ENCODE measurements at regions not wholly inside any gene's neighbourhood (a gene's known extent, or its start where the extent isn't known, plus 50 kb on each side); places are given as distances from the start of the nearest gene placed in this dataset.
"Not testable (repeated sequence)": the region's sequence is repeated elsewhere in the genome, so short reads cannot be mapped to it uniquely, and the experiment has no call there.

DNA sequence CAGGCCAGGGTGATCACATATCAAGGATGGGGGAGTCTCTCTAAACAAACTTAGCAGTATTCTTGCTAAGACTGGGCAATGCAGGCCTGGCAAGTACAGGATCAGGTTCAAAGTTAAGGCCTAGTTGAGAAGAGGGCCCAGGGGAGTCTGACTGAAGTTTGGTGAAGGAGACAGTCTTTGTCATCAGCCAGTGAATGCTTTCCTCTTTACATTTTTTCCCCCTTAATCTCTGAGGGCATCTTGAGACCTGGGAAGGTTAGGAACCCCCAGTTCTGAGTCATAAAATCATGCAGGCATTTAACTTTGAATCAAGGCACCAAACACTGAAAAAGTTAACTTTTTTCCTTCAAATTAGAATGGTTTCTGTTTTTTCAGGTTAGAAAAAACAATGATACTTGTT, 311.5 kb downstream of the REEP3 start:
- TF ChIP-seq, protein P1, sequence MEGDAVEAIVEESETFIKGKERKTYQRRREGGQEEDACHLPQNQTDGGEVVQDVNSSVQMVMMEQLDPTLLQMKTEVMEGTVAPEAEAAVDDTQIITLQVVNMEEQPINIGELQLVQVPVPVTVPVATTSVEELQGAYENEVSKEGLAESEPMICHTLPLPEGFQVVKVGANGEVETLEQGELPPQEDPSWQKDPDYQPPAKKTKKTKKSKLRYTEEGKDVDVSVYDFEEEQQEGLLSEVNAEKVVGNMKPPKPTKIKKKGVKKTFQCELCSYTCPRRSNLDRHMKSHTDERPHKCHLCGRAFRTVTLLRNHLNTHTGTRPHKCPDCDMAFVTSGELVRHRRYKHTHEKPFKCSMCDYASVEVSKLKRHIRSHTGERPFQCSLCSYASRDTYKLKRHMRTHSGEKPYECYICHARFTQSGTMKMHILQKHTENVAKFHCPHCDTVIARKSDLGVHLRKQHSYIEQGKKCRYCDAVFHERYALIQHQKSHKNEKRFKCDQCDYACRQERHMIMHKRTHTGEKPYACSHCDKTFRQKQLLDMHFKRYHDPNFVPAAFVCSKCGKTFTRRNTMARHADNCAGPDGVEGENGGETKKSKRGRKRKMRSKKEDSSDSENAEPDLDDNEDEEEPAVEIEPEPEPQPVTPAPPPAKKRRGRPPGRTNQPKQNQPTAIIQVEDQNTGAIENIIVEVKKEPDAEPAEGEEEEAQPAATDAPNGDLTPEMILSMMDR (IDR thresholded peaks at IDR 0.05) = no peak
- Mint-ChIP-seq H3K27ac (no peak overlapping the region), H3K4me3 (no peak overlapping the region), H3K4me1 (peaks cover 11% of the 10 kb centered on the region), H3K36me3 (ENCODE audit: low read depth) (no peaks in the 10 kb centered on the region), H3K27me3 (ENCODE audit: low read depth, poor library complexity) (no peaks in the 10 kb centered on the region), H3K9me3 (no peaks in the 10 kb centered on the region)
- DNase-seq = no peak

DNA sequence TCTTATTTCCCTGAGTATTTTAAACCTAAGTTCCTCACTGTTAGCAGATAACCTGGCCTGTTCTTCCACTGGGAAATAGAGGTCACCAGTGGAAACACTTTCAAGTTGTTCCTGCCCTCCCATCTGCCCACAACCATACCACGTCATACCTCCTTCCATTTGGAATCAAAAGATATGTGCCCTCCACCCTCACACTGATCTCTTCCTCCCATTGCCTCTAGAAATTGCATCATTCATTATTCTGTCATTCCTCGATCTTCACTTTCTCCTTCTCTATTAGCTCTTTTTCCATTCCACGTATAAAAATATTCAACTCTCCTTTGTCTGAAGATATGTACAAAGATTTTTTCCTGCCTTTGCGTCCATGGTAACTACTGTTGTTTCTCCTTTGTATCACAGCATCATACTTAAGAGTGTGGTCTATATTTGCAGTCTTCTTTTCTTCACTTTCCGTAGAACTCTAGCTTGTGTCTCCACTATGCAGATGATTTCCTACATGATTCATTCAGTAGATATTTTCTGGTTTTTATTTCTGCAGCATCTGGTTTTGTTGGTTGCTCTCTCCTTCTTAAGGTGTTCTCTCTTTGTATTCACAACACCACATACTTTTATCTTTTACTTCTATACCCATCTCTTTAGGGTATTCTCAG, 312.3 kb downstream of the REEP3 start:
- H3K27me3 Mint-ChIP-seq (ENCODE audit: low read depth, poor library complexity) = no peaks in the 10 kb centered on the region
- TF ChIP-seq, protein P1 (IDR thresholded peaks at IDR 0.05) = no peak
- no peak overlapping the region for H3K4me3 Mint-ChIP-seq
- no peaks in the 10 kb centered on the region for H3K36me3 Mint-ChIP-seq (ENCODE audit: low read depth)
- no peak overlapping the region for H3K27ac Mint-ChIP-seq
- DNase-seq = no peak
- peaks cover 11% of the 10 kb centered on the region for H3K4me1 Mint-ChIP-seq
- H3K9me3 Mint-ChIP-seq = no peaks in the 10 kb centered on the region

GRCh38 chr10:63836666-63837442, 315.7 kb downstream of the REEP3 start:
- Mint-ChIP-seq H3K27me3 (ENCODE audit: low read depth, poor library complexity) (peaks cover under 1% of the 10 kb centered on the region), H3K36me3 (ENCODE audit: low read depth) (no peaks in the 10 kb centered on the region), H3K27ac (no peak overlapping the region), H3K4me1 (no peaks in the 10 kb centered on the region), H3K4me3 (no peak overlapping the region), H3K9me3 (no peaks in the 10 kb centered on the region)
- TF ChIP-seq, protein P1 (IDR thresholded peaks at IDR 0.05) = no peak
- no peak for DNase-seq

DNA sequence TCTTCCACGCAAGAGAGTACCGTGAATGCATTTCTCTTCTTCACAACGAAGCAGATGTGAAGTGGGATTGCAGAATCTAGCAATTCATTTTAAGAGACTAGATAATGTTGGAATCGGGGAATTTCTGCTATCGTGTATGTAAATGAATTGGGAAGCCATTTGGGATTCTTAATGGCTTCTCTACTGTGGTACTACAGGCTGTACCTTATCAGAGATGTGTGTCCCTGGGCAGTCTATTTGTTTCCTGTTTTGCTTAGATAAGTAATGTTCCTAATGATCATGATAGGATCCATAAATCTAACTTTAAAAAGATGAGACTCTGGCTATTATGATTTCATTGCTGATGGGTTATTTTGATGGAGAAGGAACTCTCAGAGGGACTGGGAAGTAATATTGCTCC, 320.6 kb downstream of the REEP3 start:
- no peak overlapping the region for H3K27ac Mint-ChIP-seq

GRCh38 chr10:63843107-63843506, 321.9 kb downstream of the REEP3 start:
- Mint-ChIP-seq H3K4me3 (no peak overlapping the region), H3K36me3 (ENCODE audit: low read depth) (no peaks in the 10 kb centered on the region), H3K27ac (no peak overlapping the region), H3K27me3 (ENCODE audit: low read depth, poor library complexity) (peaks cover 3% of the 10 kb centered on the region), H3K4me1 (no peaks in the 10 kb centered on the region), H3K9me3 (peaks cover 17% of the 10 kb centered on the region)
- TF ChIP-seq, protein P1 (IDR thresholded peaks at IDR 0.05) = no peak
- DNase-seq = no peak

More for the DNA sequence above, 320.6 kb downstream of the REEP3 start:
- Mint-ChIP-seq H3K36me3 (ENCODE audit: low read depth) (no peaks in the 10 kb centered on the region), H3K27me3 (ENCODE audit: low read depth, poor library complexity) (peaks cover 3% of the 10 kb centered on the region), H3K9me3 (peaks cover 4% of the 10 kb centered on the region), H3K4me1 (no peaks in the 10 kb centered on the region), H3K4me3 (no peak overlapping the region)
- DNase-seq = no peak
- TF ChIP-seq, protein P1 (IDR thresholded peaks at IDR 0.05) = no peak

- DNase-seq; H3K36me3 Mint-ChIP-seq (ENCODE audit: low read depth); H3K4me1 Mint-ChIP-seq; H3K27ac Mint-ChIP-seq; H3K27me3 Mint-ChIP-seq (ENCODE audit: low read depth, poor library complexity); H3K4me3 Mint-ChIP-seq: not testable (repeated sequence)
- peaks cover 23% of the 10 kb centered on the region for H3K9me3 Mint-ChIP-seq
Observed at GRCh38 chr10:63848871-63849270, 327.7 kb downstream of the REEP3 start.
